ENCODE measurements at regions not wholly inside any gene's neighbourhood (a gene's known extent, or its start where the extent isn't known, plus 50 kb on each side); places are given as distances from the start of the nearest gene placed in this dataset.

DNA sequence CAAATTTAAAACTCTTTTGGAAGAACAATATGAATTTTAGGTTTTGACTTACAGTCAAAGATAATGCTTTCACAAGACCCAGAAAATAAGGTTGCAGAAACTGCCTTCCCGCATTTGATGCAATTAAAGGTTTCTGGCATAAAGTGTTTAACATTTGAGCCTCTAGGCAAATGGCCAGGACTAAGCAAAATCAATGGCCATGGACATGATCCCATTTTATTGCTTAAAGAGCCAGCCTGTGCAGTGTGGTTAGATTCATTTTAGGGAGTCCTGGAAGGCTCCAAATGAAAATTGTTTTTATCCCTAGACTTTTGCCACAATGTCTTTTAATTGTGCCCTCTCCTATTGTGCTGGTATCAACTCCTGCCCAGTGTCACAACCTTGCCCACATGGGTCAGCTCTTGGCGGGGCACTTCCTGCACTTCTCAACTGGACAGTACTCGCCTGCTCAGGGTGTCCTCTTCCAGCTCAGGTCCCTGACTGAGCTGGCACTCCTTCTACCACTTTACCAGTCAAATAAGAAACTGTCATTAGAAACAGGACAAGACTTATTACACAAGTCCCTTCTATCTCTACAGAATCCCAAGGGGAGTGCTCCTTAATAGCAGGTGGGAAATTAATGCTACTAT, 208.4 kb upstream of the NPY2R start:
- no peaks in the 10 kb centered on the region for H3K36me3 Mint-ChIP-seq (ENCODE audit: low read depth)
- H3K9me3 Mint-ChIP-seq = peaks cover 4% of the 10 kb centered on the region
- POLR2A ChIA-PET = no interaction called here
- TF ChIP-seq, protein P1, sequence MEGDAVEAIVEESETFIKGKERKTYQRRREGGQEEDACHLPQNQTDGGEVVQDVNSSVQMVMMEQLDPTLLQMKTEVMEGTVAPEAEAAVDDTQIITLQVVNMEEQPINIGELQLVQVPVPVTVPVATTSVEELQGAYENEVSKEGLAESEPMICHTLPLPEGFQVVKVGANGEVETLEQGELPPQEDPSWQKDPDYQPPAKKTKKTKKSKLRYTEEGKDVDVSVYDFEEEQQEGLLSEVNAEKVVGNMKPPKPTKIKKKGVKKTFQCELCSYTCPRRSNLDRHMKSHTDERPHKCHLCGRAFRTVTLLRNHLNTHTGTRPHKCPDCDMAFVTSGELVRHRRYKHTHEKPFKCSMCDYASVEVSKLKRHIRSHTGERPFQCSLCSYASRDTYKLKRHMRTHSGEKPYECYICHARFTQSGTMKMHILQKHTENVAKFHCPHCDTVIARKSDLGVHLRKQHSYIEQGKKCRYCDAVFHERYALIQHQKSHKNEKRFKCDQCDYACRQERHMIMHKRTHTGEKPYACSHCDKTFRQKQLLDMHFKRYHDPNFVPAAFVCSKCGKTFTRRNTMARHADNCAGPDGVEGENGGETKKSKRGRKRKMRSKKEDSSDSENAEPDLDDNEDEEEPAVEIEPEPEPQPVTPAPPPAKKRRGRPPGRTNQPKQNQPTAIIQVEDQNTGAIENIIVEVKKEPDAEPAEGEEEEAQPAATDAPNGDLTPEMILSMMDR (IDR thresholded peaks at IDR 0.05) = no peak
- CTCF ChIA-PET = interaction anchor here (1.2 kb wide), 1 partner anchor 16 kb away, joined by 3 read pairs; no protein-coding TSS in a partner anchor
- ATAC-seq (ENCODE audit: low read depth) (no peak), DNase-seq (no peak)
- H3K4me1 Mint-ChIP-seq = no peaks in the 10 kb centered on the region
- intact Hi-C loops (cut with micrococcal nuclease) = no loop called here
- H3K27ac Mint-ChIP-seq = no peak overlapping the region
- no peak overlapping the region for H3K4me3 Mint-ChIP-seq
- no peaks in the 10 kb centered on the region for H3K27me3 Mint-ChIP-seq

GRCh38 chr4:155001251-155001650, 207.2 kb upstream of the NPY2R start:
- H3K4me1 Mint-ChIP-seq = no peaks in the 10 kb centered on the region
- CTCF ChIA-PET = no interaction called here

GRCh38 chr4:155005395-155006090, 202.9 kb upstream of the NPY2R start:
- ATAC-seq (ENCODE audit: low read depth) (no peak), DNase-seq (no peak)
- Mint-ChIP-seq H3K27me3 (peaks cover 2% of the 10 kb centered on the region), H3K27ac (no peak overlapping the region), H3K9me3 (no peaks in the 10 kb centered on the region), H3K4me3 (no peak overlapping the region), H3K4me1 (no peaks in the 10 kb centered on the region), H3K36me3 (ENCODE audit: low read depth) (no peaks in the 10 kb centered on the region)
- ChIA-PET POLR2A (no interaction called here), CTCF (no interaction called here)
- intact Hi-C loops (cut with micrococcal nuclease) = no loop called here
- TF ChIP-seq, protein P1 (IDR thresholded peaks at IDR 0.05) = no peak

More at GRCh38 chr4:155001251-155001650, 207.2 kb upstream of the NPY2R start:
- Mint-ChIP-seq H3K36me3 (ENCODE audit: low read depth) (no peaks in the 10 kb centered on the region), H3K4me3 (no peak overlapping the region), H3K9me3 (peaks cover 4% of the 10 kb centered on the region), H3K27ac (no peak overlapping the region), H3K27me3 (no peaks in the 10 kb centered on the region)
- TF ChIP-seq, protein P1 (IDR thresholded peaks at IDR 0.05) = no peak
- DNase-seq (no peak), ATAC-seq (ENCODE audit: low read depth) (no peak)
- POLR2A ChIA-PET = no interaction called here
- intact Hi-C loops (cut with micrococcal nuclease) = no loop called here

GRCh38 chr4:155007660-155008176, 200.7 kb upstream of the NPY2R start:
- DNase-seq = no peak
- POLR2A ChIA-PET = no interaction called here
- peaks cover 2% of the 10 kb centered on the region for H3K27me3 Mint-ChIP-seq
- no peaks in the 10 kb centered on the region for H3K4me1 Mint-ChIP-seq
- TF ChIP-seq, protein P1 (IDR thresholded peaks at IDR 0.05) = no peak
- no peak overlapping the region for H3K27ac Mint-ChIP-seq
- no peaks in the 10 kb centered on the region for H3K9me3 Mint-ChIP-seq
- intact Hi-C loops (cut with micrococcal nuclease) = no loop called here
- no peak for ATAC-seq (ENCODE audit: low read depth)
- H3K4me3 Mint-ChIP-seq = no peak overlapping the region
- CTCF ChIA-PET = no interaction called here
- H3K36me3 Mint-ChIP-seq (ENCODE audit: low read depth) = no peaks in the 10 kb centered on the region

DNA sequence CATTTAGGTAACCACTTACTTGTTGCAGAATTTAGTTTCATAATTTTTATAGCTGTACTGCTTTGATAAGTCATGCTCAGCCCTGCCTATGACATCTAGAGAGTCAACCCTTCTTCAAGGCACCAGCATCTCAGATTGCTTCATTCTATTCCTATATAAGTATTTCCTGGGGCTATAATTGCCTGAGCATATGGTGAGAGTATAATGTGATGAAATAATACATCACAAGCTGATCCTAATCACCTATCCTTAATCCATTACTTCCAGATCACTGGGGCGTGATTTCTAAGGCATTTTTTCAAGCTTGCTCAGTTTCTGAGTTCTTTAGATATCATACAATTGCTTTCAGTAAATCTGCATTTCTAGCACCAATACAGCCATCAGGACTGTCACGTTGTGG, 200.0 kb upstream of the NPY2R start:
- TF ChIP-seq, protein P1 (IDR thresholded peaks at IDR 0.05) = no peak
- no peaks in the 10 kb centered on the region for H3K36me3 Mint-ChIP-seq (ENCODE audit: low read depth)
- no peak overlapping the region for H3K27ac Mint-ChIP-seq
- no peaks in the 10 kb centered on the region for H3K4me1 Mint-ChIP-seq
- DNase-seq (no peak), ATAC-seq (ENCODE audit: low read depth) (no peak)
- no peak overlapping the region for H3K4me3 Mint-ChIP-seq
- intact Hi-C loops (cut with micrococcal nuclease) = no loop called here
- H3K9me3 Mint-ChIP-seq = no peaks in the 10 kb centered on the region
- POLR2A ChIA-PET = no interaction called here
- CTCF ChIA-PET = interaction anchor here (0.8 kb wide), 1 partner anchor 69 kb away, joined by 3 read pairs; no protein-coding TSS in a partner anchor
- H3K27me3 Mint-ChIP-seq = peaks cover 2% of the 10 kb centered on the region
